Gastroesophageal sphincter (tissue), 3 donors: ENCODE measurements at regions not wholly inside any gene's neighbourhood (a gene's known extent, or its start where the extent isn't known, plus 50 kb on each side); places are given as distances from the start of the nearest gene placed in this dataset.
"Not testable (repeated sequence)": the region's sequence is repeated elsewhere in the genome, so short reads cannot be mapped to it uniquely, and the experiment has no call there.

ENCODE experiments used
- EP300 ChIP-seq: sonication (generic); formaldehyde crosslinking; IDR thresholded peaks from one replicate; pipeline ENCODE4 v1.6.1; 2017; ENCODE audit warnings: antibody characterized with exemption, mild to moderate bottlenecking
- POLR2A ChIP-seq, 2 donors: fragments of 450-650 bp; IDR thresholded peaks; one replicate each; pipeline ENCODE4 v1.6.1; 2017; ENCODE audit warnings: antibody characterized with exemption in 2 of 2, mild to moderate bottlenecking in 2 of 2, moderate library complexity in 1 of 2
- POLR2AphosphoS5 ChIP-seq: sonication (generic); formaldehyde crosslinking; IDR thresholded peaks from one replicate; pipeline ENCODE4 v1.6.1; 2017; ENCODE audit warnings: antibody characterized with exemption
- TF ChIP-seq, protein P1 (sequence below), 4 experiments: fragments of 200-600 bp in 2 of 4; fragments of 450-650 bp in 2 of 4; sonication (generic) in 1 of 4; IDR thresholded peaks; one replicate each; pipeline ENCODE4 v1.5.1; 2017 to 2019; ENCODE audit warnings: antibody characterized with exemption in 4 of 4, mild to moderate bottlenecking in 2 of 4, moderate library complexity in 2 of 4

DNA sequence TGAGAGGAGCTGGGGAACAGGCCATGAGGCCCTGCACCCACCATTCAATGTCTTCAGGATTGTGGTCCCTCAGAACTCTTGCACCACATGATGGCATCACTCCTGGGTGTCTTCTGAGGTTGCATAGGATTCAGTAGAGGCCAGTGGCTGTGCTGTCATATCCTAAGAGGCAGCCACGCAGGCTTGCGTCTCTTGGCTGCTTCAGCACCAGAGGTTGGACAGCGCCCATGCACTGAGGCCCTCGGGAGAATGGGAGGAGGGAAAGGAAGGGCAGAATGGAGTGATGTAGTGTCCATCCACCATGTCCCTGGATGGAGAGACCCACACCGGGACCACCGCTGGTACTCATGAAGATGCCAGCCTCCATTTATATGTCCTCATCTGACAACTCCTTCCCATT is 237.1 kb downstream of the POTED start:
- not testable (repeated sequence) for TF ChIP-seq POLR2AphosphoS5; POLR2A (IDR thresholded peaks at IDR 0.05); EP300
- TF ChIP-seq, protein P1, sequence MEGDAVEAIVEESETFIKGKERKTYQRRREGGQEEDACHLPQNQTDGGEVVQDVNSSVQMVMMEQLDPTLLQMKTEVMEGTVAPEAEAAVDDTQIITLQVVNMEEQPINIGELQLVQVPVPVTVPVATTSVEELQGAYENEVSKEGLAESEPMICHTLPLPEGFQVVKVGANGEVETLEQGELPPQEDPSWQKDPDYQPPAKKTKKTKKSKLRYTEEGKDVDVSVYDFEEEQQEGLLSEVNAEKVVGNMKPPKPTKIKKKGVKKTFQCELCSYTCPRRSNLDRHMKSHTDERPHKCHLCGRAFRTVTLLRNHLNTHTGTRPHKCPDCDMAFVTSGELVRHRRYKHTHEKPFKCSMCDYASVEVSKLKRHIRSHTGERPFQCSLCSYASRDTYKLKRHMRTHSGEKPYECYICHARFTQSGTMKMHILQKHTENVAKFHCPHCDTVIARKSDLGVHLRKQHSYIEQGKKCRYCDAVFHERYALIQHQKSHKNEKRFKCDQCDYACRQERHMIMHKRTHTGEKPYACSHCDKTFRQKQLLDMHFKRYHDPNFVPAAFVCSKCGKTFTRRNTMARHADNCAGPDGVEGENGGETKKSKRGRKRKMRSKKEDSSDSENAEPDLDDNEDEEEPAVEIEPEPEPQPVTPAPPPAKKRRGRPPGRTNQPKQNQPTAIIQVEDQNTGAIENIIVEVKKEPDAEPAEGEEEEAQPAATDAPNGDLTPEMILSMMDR (IDR thresholded peaks at IDR 0.05): not testable (repeated sequence)
